GM23338 (cell line): ENCODE measurements at regions not wholly inside any gene's neighbourhood (a gene's known extent, or its start where the extent isn't known, plus 50 kb on each side); places are given as distances from the start of the nearest gene placed in this dataset.

ENCODE experiments used
- ATAC-seq: fragments of 200-7000 bp; cut with Tn5 transposase; 3 replicates; pipeline ENCODE4 v1.9.1; 2020
- DNase-seq: peaks from one replicate; pipeline ENCODE4 v3.0.0-alpha.2; 2015; ENCODE audit warnings: low spot score
- H2AFZ ChIP-seq: fragments of 200-600 bp; sonication (generic); 2 replicates; pipeline ENCODE4 v1.8.0; 2016; ENCODE audit warnings: antibody characterized with exemption, mild to moderate bottlenecking, moderate library complexity
- H3F3A ChIP-seq: fragments of 200-600 bp; sonication (generic); replicated peaks from 2 replicates; pipeline ENCODE4 v1.8.0; 2017; ENCODE audit warnings: antibody characterized with exemption, mixed run types, low read depth
- H3K27ac ChIP-seq: fragments of 200-600 bp; sonication (generic); 2 replicates; pipeline ENCODE4 v1.6.1; 2016; ENCODE audit warnings: low read depth
- H3K27me3 ChIP-seq: fragments of 200-600 bp; sonication (generic); 2 replicates; pipeline ENCODE4 v1.8.0; 2016; ENCODE audit warnings: mild to moderate bottlenecking, mixed run types, moderate library complexity; ENCODE audit not compliant: insufficient read depth
- H3K36me3 ChIP-seq: fragments of 200-600 bp; sonication (generic); 2 replicates; pipeline ENCODE4 v1.8.0; 2016; ENCODE audit warnings: mild to moderate bottlenecking; ENCODE audit not compliant: insufficient read depth
- H3K4me1 ChIP-seq: fragments of 200-600 bp; sonication (generic); 2 replicates; pipeline ENCODE4 v1.8.0; 2016; ENCODE audit warnings: mild to moderate bottlenecking, moderate library complexity; ENCODE audit not compliant: insufficient read depth
- H3K4me2 ChIP-seq: fragments of 200-600 bp; sonication (generic); 2 replicates; pipeline ENCODE4 v1.7.1; 2017; ENCODE audit warnings: mixed run types
- H3K4me3 ChIP-seq: fragments of 200-600 bp; sonication (generic); 2 replicates; pipeline ENCODE4 v1.6.1; 2016; ENCODE audit warnings: mixed run types
- H3K79me2 ChIP-seq: fragments of 200-600 bp; sonication (generic); replicated peaks from 2 replicates; pipeline ENCODE4 v1.8.0; 2017; ENCODE audit warnings: mild to moderate bottlenecking; ENCODE audit not compliant: insufficient read depth
- H3K9me2 ChIP-seq: fragments of 200-600 bp; sonication (generic); 2 replicates; pipeline ENCODE4 v1.8.0; 2017; ENCODE audit not compliant: insufficient read depth
- H4K20me1 ChIP-seq: fragments of 200-600 bp; sonication (generic); replicated peaks from 2 replicates; pipeline ENCODE4 v1.8.0; 2017; ENCODE audit warnings: mild to moderate bottlenecking; ENCODE audit not compliant: insufficient read depth
- H3K27ac Mint-ChIP-seq: 2 replicates; pipeline ENCODE4 v1.8.0; 2020; ENCODE audit warnings: inconsistent platforms, mild to moderate bottlenecking, moderate library complexity, mixed read lengths
- H3K27me3 Mint-ChIP-seq: 3 replicates; pipeline ENCODE4 v1.8.0; 2022; ENCODE audit warnings: low read depth, mild to moderate bottlenecking, moderate library complexity, mixed read lengths, inconsistent platforms; ENCODE audit not compliant: insufficient read depth, poor library complexity
- H3K36me3 Mint-ChIP-seq: 3 replicates; pipeline ENCODE4 v1.8.0; 2021; ENCODE audit warnings: low read depth, mild to moderate bottlenecking, inconsistent platforms, moderate library complexity, mixed read lengths
- H3K4me1 Mint-ChIP-seq: 3 replicates; pipeline ENCODE4 v1.8.0; 2020; ENCODE audit warnings: mild to moderate bottlenecking, inconsistent platforms, mixed read lengths
- H3K4me3 Mint-ChIP-seq: 3 replicates; pipeline ENCODE4 v1.8.0; 2021; ENCODE audit warnings: moderate library complexity, mild to moderate bottlenecking, inconsistent platforms, mixed read lengths
- H3K9me3 Mint-ChIP-seq: 3 replicates; pipeline ENCODE4 v1.8.0; 2020; ENCODE audit warnings: moderate library complexity, mild to moderate bottlenecking, inconsistent platforms, mixed read lengths
- CREB1 ChIP-seq: fragments of 250-450 bp; sonication (Bioruptor Pico); IDR thresholded peaks from 2 replicates; pipeline ENCODE4 v1.5.0; 2020; ENCODE audit warnings: low read depth, mild to moderate bottlenecking, moderate library complexity
- CTCF ChIP-seq, 2 experiments: fragments of 200-600 bp in 1 of 2; sonication (generic) in 1 of 2; conservative IDR thresholded peaks; 2 replicates each; pipeline versions ENCODE4 v1.5.1 to v1.6.1; 2016 to 2017; ENCODE audit warnings: antibody characterized with exemption in 2 of 2, low read depth in 2 of 2, mild to moderate bottlenecking in 2 of 2, moderate library complexity in 1 of 2
- ETS1 ChIP-seq: IDR thresholded peaks from 2 replicates; pipeline ENCODE4 v1.6.1; 2016; ENCODE audit warnings: antibody characterized with exemption
- EZH2 ChIP-seq: fragments of 200-600 bp; sonication (generic); IDR thresholded peaks from one replicate; pipeline ENCODE4 v1.8.0; 2017; ENCODE audit warnings: antibody characterized with exemption, mild to moderate bottlenecking, low read depth; ENCODE audit not compliant: unreplicated experiment
- EZH2phosphoT487 ChIP-seq: fragments of 200-600 bp; sonication (generic); IDR thresholded peaks from one replicate; pipeline ENCODE4 v1.8.1; 2018; ENCODE audit warnings: antibody characterized with exemption; ENCODE audit not compliant: unreplicated experiment
- JUNB ChIP-seq: IDR thresholded peaks from one replicate; pipeline ENCODE4 v1.6.1; 2016; ENCODE audit warnings: antibody characterized with exemption; ENCODE audit not compliant: unreplicated experiment
- NANOG ChIP-seq: IDR thresholded peaks from 2 replicates; pipeline ENCODE4 v1.6.1; 2016; ENCODE audit warnings: antibody characterized with exemption, borderline replicate concordance
- POLR2AphosphoS5 ChIP-seq: IDR thresholded peaks from 2 replicates; pipeline ENCODE4 v1.6.1; 2016; ENCODE audit warnings: antibody characterized with exemption, low read depth
- REST ChIP-seq: IDR thresholded peaks from one replicate; pipeline ENCODE4 v1.6.1; 2018; ENCODE audit warnings: antibody characterized with exemption; ENCODE audit not compliant: unreplicated experiment
- STAT1 ChIP-seq: IDR thresholded peaks from one replicate; pipeline ENCODE4 v1.6.1; 2016; ENCODE audit warnings: antibody characterized with exemption; ENCODE audit not compliant: unreplicated experiment
- ZNF114 ChIP-seq: fragments of 250-450 bp; sonication (Bioruptor Pico); IDR thresholded peaks from 2 replicates; pipeline ENCODE4 v1.5.0; 2020; ENCODE audit warnings: mild to moderate bottlenecking, moderate library complexity
- ZNF331 ChIP-seq: fragments of 250-450 bp; sonication (Bioruptor Pico); IDR thresholded peaks from 2 replicates; pipeline ENCODE4 v1.5.0; 2020; ENCODE audit warnings: low read depth, mild to moderate bottlenecking, moderate library complexity
- TF ChIP-seq, protein P1 (sequence below): fragments of 250-450 bp; sonication (Bioruptor Pico); IDR thresholded peaks from 2 replicates; pipeline ENCODE4 v1.5.0; 2020; ENCODE audit warnings: mild to moderate bottlenecking, moderate library complexity

DNA sequence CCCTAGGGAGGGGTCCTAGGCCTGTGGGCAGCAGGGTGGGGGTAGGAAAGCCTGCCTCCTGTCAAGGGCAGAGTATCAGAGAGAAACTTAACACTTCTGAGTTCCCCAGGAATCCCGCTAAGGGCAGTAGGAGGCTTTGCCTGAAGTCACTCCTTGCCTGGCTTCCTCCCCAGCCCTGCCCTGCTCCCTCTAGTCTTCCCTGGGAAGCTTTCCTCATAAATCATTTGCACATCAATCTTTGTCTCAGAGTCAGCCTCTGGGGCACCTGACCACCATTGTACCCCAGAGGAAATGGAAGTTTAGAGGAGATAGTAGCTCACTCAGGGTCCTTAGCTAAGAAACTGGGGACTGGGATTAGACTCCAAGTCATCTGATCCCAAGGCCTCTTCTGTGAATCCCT is 129.4 kb upstream of the TLE3 start:
- Mint-ChIP-seq H3K36me3 (peaks cover 13% of the 10 kb centered on the region; the same call in 2 of the 3 replicates), H3K27ac (no peak overlapping the region), H3K4me3 (no peak overlapping the region), H3K9me3 (peaks cover 22% of the 10 kb centered on the region), H3K4me1 (peaks cover 6% of the 10 kb centered on the region), H3K27me3 (peaks cover 5% of the 10 kb centered on the region)
- no peaks in the 10 kb centered on the region for H3K27me3 ChIP-seq
- DNase-seq = no peak
- H3K9me2 ChIP-seq = no peaks in the 10 kb centered on the region
- no peaks in the 10 kb centered on the region for H4K20me1 ChIP-seq
- H3K79me2 ChIP-seq = no peaks in the 10 kb centered on the region
- no peaks in the 10 kb centered on the region for H3K4me1 ChIP-seq
- H3K27ac ChIP-seq = no peak overlapping the region
- ATAC-seq = peak; percentile 52
- H3K4me3 ChIP-seq = no peak overlapping the region
- H2AFZ ChIP-seq = no peak overlapping the region
- no peaks in the 10 kb centered on the region for H3F3A ChIP-seq
- H3K4me2 ChIP-seq = no peak overlapping the region
- H3K36me3 ChIP-seq = peaks cover 5% of the 10 kb centered on the region; the same call in 1 of the 2 replicates
- TF ChIP-seq REST (no peak), CTCF (conservative IDR thresholded peaks at IDR 0.05; ENCODE audit: low read depth in 2 of 2) (no peak), STAT1 (no peak), CREB1 (no peak), EZH2 (no peak), NANOG (no peak), ZNF114 (CRISPR knock-in tag) (no peak), ZNF331 (CRISPR knock-in tag) (no peak), EZH2phosphoT487 (no peak), ETS1 (no peak), POLR2AphosphoS5 (no peak), JUNB (no peak)
- TF ChIP-seq, protein P1, sequence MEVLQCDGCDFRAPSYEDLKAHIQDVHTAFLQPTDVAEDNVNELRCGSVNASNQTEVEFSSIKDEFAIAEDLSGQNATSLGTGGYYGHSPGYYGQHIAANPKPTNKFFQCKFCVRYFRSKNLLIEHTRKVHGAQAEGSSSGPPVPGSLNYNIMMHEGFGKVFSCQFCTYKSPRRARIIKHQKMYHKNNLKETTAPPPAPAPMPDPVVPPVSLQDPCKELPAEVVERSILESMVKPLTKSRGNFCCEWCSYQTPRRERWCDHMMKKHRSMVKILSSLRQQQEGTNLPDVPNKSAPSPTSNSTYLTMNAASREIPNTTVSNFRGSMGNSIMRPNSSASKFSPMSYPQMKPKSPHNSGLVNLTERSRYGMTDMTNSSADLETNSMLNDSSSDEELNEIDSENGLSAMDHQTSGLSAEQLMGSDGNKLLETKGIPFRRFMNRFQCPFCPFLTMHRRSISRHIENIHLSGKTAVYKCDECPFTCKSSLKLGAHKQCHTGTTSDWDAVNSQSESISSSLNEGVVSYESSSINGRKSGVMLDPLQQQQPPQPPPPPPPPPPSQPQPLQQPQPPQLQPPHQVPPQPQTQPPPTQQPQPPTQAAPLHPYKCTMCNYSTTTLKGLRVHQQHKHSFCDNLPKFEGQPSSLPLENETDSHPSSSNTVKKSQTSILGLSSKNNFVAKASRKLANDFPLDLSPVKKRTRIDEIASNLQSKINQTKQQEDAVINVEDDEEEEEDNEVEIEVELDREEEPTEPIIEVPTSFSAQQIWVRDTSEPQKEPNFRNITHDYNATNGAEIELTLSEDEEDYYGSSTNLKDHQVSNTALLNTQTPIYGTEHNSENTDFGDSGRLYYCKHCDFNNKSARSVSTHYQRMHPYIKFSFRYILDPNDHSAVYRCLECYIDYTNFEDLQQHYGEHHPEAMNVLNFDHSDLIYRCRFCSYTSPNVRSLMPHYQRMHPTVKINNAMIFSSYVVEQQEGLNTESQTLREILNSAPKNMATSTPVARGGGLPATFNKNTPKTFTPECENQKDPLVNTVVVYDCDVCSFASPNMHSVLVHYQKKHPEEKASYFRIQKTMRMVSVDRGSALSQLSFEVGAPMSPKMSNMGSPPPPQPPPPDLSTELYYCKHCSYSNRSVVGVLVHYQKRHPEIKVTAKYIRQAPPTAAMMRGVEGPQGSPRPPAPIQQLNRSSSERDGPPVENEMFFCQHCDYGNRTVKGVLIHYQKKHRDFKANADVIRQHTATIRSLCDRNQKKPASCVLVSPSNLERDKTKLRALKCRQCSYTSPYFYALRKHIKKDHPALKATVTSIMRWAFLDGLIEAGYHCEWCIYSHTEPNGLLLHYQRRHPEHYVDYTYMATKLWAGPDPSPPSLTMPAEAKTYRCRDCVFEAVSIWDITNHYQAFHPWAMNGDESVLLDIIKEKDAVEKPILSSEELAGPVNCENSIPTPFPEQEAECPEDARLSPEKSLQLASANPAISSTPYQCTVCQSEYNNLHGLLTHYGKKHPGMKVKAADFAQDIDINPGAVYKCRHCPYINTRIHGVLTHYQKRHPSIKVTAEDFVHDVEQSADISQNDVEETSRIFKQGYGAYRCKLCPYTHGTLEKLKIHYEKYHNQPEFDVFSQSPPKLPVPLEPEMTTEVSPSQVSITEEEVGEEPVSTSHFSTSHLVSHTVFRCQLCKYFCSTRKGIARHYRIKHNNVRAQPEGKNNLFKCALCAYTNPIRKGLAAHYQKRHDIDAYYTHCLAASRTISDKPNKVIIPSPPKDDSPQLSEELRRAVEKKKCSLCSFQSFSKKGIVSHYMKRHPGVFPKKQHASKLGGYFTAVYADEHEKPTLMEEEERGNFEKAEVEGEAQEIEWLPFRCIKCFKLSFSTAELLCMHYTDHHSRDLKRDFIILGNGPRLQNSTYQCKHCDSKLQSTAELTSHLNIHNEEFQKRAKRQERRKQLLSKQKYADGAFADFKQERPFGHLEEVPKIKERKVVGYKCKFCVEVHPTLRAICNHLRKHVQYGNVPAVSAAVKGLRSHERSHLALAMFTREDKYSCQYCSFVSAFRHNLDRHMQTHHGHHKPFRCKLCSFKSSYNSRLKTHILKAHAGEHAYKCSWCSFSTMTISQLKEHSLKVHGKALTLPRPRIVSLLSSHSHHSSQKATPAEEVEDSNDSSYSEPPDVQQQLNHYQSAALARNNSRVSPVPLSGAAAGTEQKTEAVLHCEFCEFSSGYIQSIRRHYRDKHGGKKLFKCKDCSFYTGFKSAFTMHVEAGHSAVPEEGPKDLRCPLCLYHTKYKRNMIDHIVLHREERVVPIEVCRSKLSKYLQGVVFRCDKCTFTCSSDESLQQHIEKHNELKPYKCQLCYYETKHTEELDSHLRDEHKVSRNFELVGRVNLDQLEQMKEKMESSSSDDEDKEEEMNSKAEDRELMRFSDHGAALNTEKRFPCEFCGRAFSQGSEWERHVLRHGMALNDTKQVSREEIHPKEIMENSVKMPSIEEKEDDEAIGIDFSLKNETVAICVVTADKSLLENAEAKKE (CRISPR knock-in tag) = no peak
